Neural cell (in vitro differentiated cells): ENCODE measurements at regions not wholly inside any gene's neighbourhood (a gene's known extent, or its start where the extent isn't known, plus 50 kb on each side); places are given as distances from the start of the nearest gene placed in this dataset.

ENCODE experiments used
- H2AFZ ChIP-seq: fragments of 200-600, 300-800 bp; sonication (generic), shearing (Covaris generic); 2 replicates; pipeline ENCODE4 v1.6.0; 2014; ENCODE audit warnings: low read depth, mild to moderate bottlenecking, antibody characterized with exemption, low read length, moderate library complexity
- H3F3A ChIP-seq: fragments of 200-600 bp; shearing (Covaris generic); 2 replicates; pipeline ENCODE4 v1.6.1; 2016; ENCODE audit warnings: mild to moderate bottlenecking, moderate library complexity, mixed read lengths, antibody characterized with exemption, low read length; ENCODE audit not compliant: insufficient read depth, poor library complexity, severe bottlenecking
- H3K27ac ChIP-seq: fragments of 200-600, 300-800 bp; sonication (generic), shearing (Covaris generic); 2 replicates; pipeline ENCODE4 v1.5.1; 2014; ENCODE audit warnings: mild to moderate bottlenecking, low read length, moderate library complexity
- H3K27me3 ChIP-seq: fragments of 300-800, 200-600 bp; sonication (generic), shearing (Covaris generic); 2 replicates; pipeline ENCODE4 v1.6.0; 2014; ENCODE audit warnings: mild to moderate bottlenecking, low read depth, low read length, moderate library complexity; ENCODE audit not compliant: insufficient read depth
- H3K36me3 ChIP-seq: fragments of 300-800, 200-600 bp; sonication (generic), shearing (Covaris generic); 2 replicates; pipeline ENCODE4 v1.5.1; 2014; ENCODE audit warnings: mild to moderate bottlenecking, antibody characterized with exemption, low read length, moderate library complexity; ENCODE audit not compliant: insufficient read depth
- H3K4me2 ChIP-seq: fragments of 300-800, 200-600 bp; sonication (generic), shearing (Covaris generic); 2 replicates; pipeline ENCODE4 v1.6.0; 2014; ENCODE audit warnings: mild to moderate bottlenecking, low read length
- H3K4me3 ChIP-seq: fragments of 300-800, 200-600 bp; sonication (generic), shearing (Covaris generic); 2 replicates; pipeline ENCODE4 v1.5.1; 2014; ENCODE audit warnings: mild to moderate bottlenecking, low read length, moderate library complexity
- H3K79me2 ChIP-seq: fragments of 200-600 bp; shearing (Covaris generic); replicated peaks from 2 replicates; pipeline ENCODE4 v1.6.0; 2014; ENCODE audit warnings: mild to moderate bottlenecking, low read length, moderate library complexity; ENCODE audit not compliant: insufficient read depth
- H3K9ac ChIP-seq: fragments of 300-800, 200-600 bp; sonication (generic), shearing (Covaris generic); 2 replicates; pipeline ENCODE4 v1.6.1; 2016; ENCODE audit warnings: mild to moderate bottlenecking, low read length, mixed read lengths
- H3K9me2 ChIP-seq: fragments of 200-600 bp; shearing (Covaris generic); 2 replicates; pipeline ENCODE4 v1.6.1; 2016; ENCODE audit warnings: mild to moderate bottlenecking, low read length, mixed read lengths; ENCODE audit not compliant: insufficient read depth
- H3K9me3 ChIP-seq: fragments of 200-600, 300-800 bp; sonication (generic), shearing (Covaris generic); 2 replicates; pipeline ENCODE4 v1.6.1; 2016; ENCODE audit warnings: mild to moderate bottlenecking, mixed run types, low read length, moderate library complexity, mixed read lengths
- H4K20me1 ChIP-seq: fragments of 200-600 bp; shearing (Covaris generic); 2 replicates; pipeline ENCODE4 v1.6.1; 2016; ENCODE audit warnings: mild to moderate bottlenecking, mixed run types; ENCODE audit not compliant: insufficient read depth
- EP300 ChIP-seq: fragments of 450-650 bp; conservative IDR thresholded peaks from 2 replicates; pipeline ENCODE4 v1.6.1; 2014; ENCODE audit warnings: antibody characterized with exemption, mild to moderate bottlenecking, moderate library complexity; ENCODE audit not compliant: poor library complexity, severe bottlenecking
- EZH2 ChIP-seq: fragments of 200-600, 300-800 bp; shearing (Covaris generic), sonication (generic); IDR thresholded peaks from 2 replicates; pipeline ENCODE4 v1.6.1; 2014; ENCODE audit warnings: antibody characterized with exemption, low read length, borderline replicate concordance, mild to moderate bottlenecking; ENCODE audit not compliant: insufficient read depth, poor library complexity, severe bottlenecking
- MXI1 ChIP-seq: fragments of 450-650 bp; conservative IDR thresholded peaks from 2 replicates; pipeline ENCODE4 v1.6.1; 2014; ENCODE audit warnings: antibody characterized with exemption, mild to moderate bottlenecking; ENCODE audit not compliant: poor library complexity, severe bottlenecking
- POLR2AphosphoS5 ChIP-seq: IDR thresholded peaks from 2 replicates; pipeline ENCODE4 v1.6.1; 2012
- RAD21 ChIP-seq: fragments of 450-650 bp; conservative IDR thresholded peaks from 2 replicates; pipeline ENCODE4 v1.6.1; 2014; ENCODE audit warnings: antibody characterized with exemption, mild to moderate bottlenecking, moderate library complexity
- SMC3 ChIP-seq: fragments of 450-650 bp; conservative IDR thresholded peaks from 2 replicates; pipeline ENCODE4 v1.6.1; 2014; ENCODE audit warnings: antibody characterized with exemption, mild to moderate bottlenecking, moderate library complexity; ENCODE audit not compliant: poor library complexity
- TAF1 ChIP-seq: IDR thresholded peaks from 2 replicates; pipeline ENCODE4 v1.6.1; 2012; ENCODE audit warnings: low read depth
- TF ChIP-seq, protein P1 (sequence below): IDR thresholded peaks from 2 replicates; pipeline ENCODE4 v1.6.1; 2012; ENCODE audit warnings: borderline replicate concordance
- TF ChIP-seq, protein P2 (sequence below): fragments of 450-650 bp; IDR thresholded peaks from 2 replicates; pipeline ENCODE4 v1.5.1; 2014; ENCODE audit warnings: antibody characterized with exemption, mild to moderate bottlenecking, moderate library complexity; ENCODE audit not compliant: poor library complexity, severe bottlenecking

DNA sequence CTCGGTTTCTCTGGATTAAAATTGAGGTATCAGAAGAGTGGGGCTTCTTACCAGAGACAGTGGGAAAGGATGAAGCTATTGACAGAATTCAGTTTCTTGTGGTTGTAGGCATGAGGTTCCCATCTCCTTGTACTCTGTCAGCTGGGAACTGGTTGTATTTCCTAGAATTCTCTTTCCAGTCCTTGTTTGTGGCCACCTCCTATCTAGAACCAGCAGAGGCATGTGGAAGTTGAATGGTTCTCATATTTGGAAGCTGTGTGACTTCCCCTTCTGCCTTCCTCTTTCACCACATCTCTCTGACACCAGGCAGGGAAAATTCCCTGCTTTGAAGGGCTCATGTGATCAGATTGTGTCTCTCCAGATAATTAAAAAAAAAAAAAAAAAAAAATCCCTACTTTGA, 457.7 kb upstream of the ADAMTS5 start:
- Histone ChIP-seq H2AFZ (no peak overlapping the region), H3K4me2 (no peak overlapping the region), H3F3A (no peaks in the 10 kb centered on the region), H3K27ac (no peak overlapping the region), H3K27me3 (no peaks in the 10 kb centered on the region), H3K79me2 (no peaks in the 10 kb centered on the region), H3K36me3 (no peaks in the 10 kb centered on the region), H3K9me3 (no peaks in the 10 kb centered on the region), H3K4me3 (no peak overlapping the region), H3K9ac (no peak overlapping the region), H4K20me1 (no peaks in the 10 kb centered on the region), H3K9me2 (no peaks in the 10 kb centered on the region)
- TF ChIP-seq EZH2 (no peak), POLR2AphosphoS5 (no peak), MXI1 (no peak), TAF1 (no peak), SMC3 (no peak)
- TF ChIP-seq, protein P1, sequence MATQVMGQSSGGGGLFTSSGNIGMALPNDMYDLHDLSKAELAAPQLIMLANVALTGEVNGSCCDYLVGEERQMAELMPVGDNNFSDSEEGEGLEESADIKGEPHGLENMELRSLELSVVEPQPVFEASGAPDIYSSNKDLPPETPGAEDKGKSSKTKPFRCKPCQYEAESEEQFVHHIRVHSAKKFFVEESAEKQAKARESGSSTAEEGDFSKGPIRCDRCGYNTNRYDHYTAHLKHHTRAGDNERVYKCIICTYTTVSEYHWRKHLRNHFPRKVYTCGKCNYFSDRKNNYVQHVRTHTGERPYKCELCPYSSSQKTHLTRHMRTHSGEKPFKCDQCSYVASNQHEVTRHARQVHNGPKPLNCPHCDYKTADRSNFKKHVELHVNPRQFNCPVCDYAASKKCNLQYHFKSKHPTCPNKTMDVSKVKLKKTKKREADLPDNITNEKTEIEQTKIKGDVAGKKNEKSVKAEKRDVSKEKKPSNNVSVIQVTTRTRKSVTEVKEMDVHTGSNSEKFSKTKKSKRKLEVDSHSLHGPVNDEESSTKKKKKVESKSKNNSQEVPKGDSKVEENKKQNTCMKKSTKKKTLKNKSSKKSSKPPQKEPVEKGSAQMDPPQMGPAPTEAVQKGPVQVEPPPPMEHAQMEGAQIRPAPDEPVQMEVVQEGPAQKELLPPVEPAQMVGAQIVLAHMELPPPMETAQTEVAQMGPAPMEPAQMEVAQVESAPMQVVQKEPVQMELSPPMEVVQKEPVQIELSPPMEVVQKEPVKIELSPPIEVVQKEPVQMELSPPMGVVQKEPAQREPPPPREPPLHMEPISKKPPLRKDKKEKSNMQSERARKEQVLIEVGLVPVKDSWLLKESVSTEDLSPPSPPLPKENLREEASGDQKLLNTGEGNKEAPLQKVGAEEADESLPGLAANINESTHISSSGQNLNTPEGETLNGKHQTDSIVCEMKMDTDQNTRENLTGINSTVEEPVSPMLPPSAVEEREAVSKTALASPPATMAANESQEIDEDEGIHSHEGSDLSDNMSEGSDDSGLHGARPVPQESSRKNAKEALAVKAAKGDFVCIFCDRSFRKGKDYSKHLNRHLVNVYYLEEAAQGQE: no peak
- TF ChIP-seq, protein P2, sequence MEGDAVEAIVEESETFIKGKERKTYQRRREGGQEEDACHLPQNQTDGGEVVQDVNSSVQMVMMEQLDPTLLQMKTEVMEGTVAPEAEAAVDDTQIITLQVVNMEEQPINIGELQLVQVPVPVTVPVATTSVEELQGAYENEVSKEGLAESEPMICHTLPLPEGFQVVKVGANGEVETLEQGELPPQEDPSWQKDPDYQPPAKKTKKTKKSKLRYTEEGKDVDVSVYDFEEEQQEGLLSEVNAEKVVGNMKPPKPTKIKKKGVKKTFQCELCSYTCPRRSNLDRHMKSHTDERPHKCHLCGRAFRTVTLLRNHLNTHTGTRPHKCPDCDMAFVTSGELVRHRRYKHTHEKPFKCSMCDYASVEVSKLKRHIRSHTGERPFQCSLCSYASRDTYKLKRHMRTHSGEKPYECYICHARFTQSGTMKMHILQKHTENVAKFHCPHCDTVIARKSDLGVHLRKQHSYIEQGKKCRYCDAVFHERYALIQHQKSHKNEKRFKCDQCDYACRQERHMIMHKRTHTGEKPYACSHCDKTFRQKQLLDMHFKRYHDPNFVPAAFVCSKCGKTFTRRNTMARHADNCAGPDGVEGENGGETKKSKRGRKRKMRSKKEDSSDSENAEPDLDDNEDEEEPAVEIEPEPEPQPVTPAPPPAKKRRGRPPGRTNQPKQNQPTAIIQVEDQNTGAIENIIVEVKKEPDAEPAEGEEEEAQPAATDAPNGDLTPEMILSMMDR: no peak

DNA sequence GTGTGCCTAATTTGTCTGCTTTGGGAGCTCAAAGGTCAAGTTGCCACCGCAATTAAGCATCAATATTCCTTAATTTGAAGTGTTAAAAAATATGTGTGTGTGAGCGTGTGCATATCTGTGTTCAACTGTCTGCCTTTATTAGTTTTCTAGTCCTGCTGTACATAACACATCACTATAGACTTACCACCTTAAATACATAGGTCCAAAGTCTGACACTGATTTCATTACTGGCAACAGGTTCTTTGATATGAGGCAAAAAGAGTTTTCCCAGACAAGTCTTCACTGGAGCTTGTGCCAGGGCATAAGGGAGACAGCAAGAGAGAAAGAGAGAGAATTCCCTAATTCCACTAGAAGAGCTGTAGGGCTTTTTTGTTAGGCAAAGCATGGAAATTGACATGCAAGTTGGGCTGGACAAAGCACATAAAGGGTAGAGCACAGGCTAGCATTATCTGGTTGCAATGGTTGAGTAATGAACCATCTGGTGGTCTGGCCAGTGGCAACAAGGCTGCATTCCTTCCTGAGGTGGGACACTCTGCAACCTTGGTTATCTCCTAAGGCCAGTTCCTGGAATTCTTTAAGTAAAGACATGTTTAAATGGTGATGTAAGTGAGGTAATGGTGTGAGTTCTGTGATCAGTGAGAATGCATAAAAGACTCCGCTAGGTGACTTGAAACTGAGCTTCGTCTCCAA, 457.2 kb upstream of the ADAMTS5 start:
- Histone ChIP-seq H2AFZ (no peak overlapping the region), H3K36me3 (no peaks in the 10 kb centered on the region), H3F3A (no peaks in the 10 kb centered on the region), H3K9me3 (no peaks in the 10 kb centered on the region), H3K9me2 (no peaks in the 10 kb centered on the region), H3K9ac (no peak overlapping the region), H3K27me3 (no peaks in the 10 kb centered on the region), H4K20me1 (no peaks in the 10 kb centered on the region), H3K79me2 (no peaks in the 10 kb centered on the region), H3K4me2 (no peak overlapping the region), H3K4me3 (no peak overlapping the region), H3K27ac (no peak overlapping the region)
- TF ChIP-seq SMC3 (no peak), POLR2AphosphoS5 (no peak), TAF1 (no peak), RAD21 (no peak), EP300 (no peak), MXI1 (no peak), EZH2 (no peak)
- TF ChIP-seq, protein P2: no peak
- TF ChIP-seq, protein P1: no peak
